ENCODE measurements at regions not wholly inside any gene's neighbourhood (a gene's known extent, or its start where the extent isn't known, plus 50 kb on each side); places are given as distances from the start of the nearest gene placed in this dataset.

DNA sequence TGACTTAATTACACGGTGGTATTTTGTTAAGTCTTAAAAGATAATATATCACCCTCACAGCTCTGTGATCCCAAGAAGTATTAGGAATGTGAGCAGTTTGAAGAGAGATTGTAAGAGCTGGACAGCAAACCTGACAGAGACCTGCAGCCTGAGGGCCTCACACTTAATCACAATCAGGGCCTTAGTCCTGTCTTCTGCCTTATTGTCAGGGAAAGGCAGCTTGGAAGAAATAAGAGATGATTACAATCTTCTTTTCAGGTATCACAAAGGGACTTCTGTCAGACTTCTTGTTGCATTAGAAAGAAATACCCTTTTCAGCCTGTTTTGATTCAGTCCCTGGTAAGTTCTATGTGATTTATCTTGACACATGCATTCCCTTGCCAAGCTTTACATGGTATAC lies 1433.8 kb upstream of the SLC39A10 start:
- Histone ChIP-seq H3K4me3 (ENCODE audit: low read length) (no peak overlapping the region), H3K4me2 (ENCODE audit: low read depth, low read length, poor library complexity, severe bottlenecking) (no peak overlapping the region), H3K79me2 (ENCODE audit: low read length) (no peaks in the 10 kb centered on the region), H3K9me3 (ENCODE audit: low read length) (peaks cover 17% of the 10 kb centered on the region; the same call in 1 of the 2 replicates), H3K27ac (ENCODE audit: low read length) (no peak overlapping the region), H3K4me1 (ENCODE audit: low read length) (no peaks in the 10 kb centered on the region), H4K20me1 (ENCODE audit: insufficient read depth, low read depth, low read length) (no peaks in the 10 kb centered on the region), H3K36me3 (ENCODE audit: insufficient read depth, low read length) (no peaks in the 10 kb centered on the region), H3K9me2 (replicated peaks; ENCODE audit: insufficient read depth, low read length) (no peaks in the 10 kb centered on the region), H3K27me3 (ENCODE audit: low read length) (no peaks in the 10 kb centered on the region), H3K9ac (ENCODE audit: low read length) (no peak overlapping the region), H2AFZ (ENCODE audit: low read length) (no peak overlapping the region)
- no peak for DNase-seq

DNA sequence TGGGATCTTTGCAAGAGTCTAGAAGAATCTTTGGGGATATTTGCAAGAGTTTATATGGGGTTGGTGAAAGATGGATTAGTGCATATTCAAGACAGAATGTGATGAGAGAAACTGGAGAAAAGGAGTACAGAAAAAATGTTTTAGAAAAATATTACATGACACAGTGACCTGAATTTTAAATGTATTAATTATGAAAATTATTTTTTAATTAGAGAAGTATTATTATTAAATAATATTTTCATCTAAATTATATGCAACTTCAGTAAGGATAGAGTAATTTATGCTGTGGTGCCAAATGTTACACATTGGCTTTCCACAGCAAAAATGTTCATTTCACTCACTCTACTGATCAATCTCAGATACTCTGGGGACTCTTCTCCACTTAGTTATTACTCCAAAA lies 1442.8 kb upstream of the SLC39A10 start:
- H3K79me2 ChIP-seq (ENCODE audit: low read length) = no peaks in the 10 kb centered on the region
- no peak overlapping the region for H2AFZ ChIP-seq (ENCODE audit: low read length)
- no peak for DNase-seq
- H3K27ac ChIP-seq (ENCODE audit: low read length) = no peak overlapping the region
- no peak overlapping the region for H3K4me3 ChIP-seq (ENCODE audit: low read length)
- H3K4me1 ChIP-seq (ENCODE audit: low read length) = no peaks in the 10 kb centered on the region
- H3K9me3 ChIP-seq (ENCODE audit: low read length) = peaks cover 28% of the 10 kb centered on the region
- no peak overlapping the region for H3K4me2 ChIP-seq (ENCODE audit: low read depth, low read length, poor library complexity, severe bottlenecking)
- H3K9me2 ChIP-seq (replicated peaks; ENCODE audit: insufficient read depth, low read length) = no peaks in the 10 kb centered on the region
- H4K20me1 ChIP-seq (ENCODE audit: insufficient read depth, low read depth, low read length) = no peaks in the 10 kb centered on the region
- no peaks in the 10 kb centered on the region for H3K36me3 ChIP-seq (ENCODE audit: insufficient read depth, low read length)
- no peak overlapping the region for H3K9ac ChIP-seq (ENCODE audit: low read length)
- H3K27me3 ChIP-seq (ENCODE audit: low read length) = no peaks in the 10 kb centered on the region

DNA sequence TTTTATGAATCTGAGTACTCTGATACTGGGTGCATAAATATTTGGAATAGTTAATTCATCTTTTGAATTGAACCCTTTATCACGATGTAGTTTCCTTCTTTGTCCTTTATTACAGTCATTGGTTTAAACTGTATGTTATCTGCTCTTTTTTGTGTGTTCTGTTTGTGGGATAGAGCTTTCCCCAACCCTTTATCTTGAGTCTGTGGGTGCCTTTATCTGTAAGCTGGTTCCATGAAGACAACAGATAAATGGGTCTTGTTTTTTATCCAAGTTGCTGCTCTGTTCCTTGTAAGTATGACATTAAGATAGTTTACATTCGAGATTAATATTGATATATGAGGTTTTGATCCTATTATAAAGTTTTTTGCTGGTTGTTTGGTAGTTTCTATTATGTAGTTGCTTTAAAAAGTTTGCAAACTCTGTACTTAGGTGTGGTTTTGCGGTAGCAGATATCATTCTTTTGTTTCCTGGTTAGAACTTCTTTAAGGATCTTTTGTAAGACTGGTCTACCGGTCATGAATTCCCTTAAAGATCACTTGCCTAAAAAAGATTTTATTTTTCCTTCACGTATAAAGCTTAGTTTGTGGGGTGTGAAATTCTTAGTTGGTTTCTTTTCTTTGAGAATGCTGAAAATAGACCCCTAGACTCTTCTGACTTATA lies 1451.3 kb upstream of the SLC39A10 start:
- Histone ChIP-seq H3K27me3 (ENCODE audit: low read length) (no peaks in the 10 kb centered on the region), H3K9ac (ENCODE audit: low read length) (no peak overlapping the region), H3K4me2 (ENCODE audit: low read depth, low read length, poor library complexity, severe bottlenecking) (no peak overlapping the region), H3K4me3 (ENCODE audit: low read length) (no peak overlapping the region), H3K9me3 (ENCODE audit: low read length) (peaks cover 43% of the 10 kb centered on the region), H3K79me2 (ENCODE audit: low read length) (no peaks in the 10 kb centered on the region), H3K27ac (ENCODE audit: low read length) (no peak overlapping the region), H4K20me1 (ENCODE audit: insufficient read depth, low read depth, low read length) (no peaks in the 10 kb centered on the region), H2AFZ (ENCODE audit: low read length) (no peak overlapping the region), H3K9me2 (replicated peaks; ENCODE audit: insufficient read depth, low read length) (no peaks in the 10 kb centered on the region), H3K4me1 (ENCODE audit: low read length) (no peaks in the 10 kb centered on the region), H3K36me3 (ENCODE audit: insufficient read depth, low read length) (no peaks in the 10 kb centered on the region)
- no peak for DNase-seq

DNA sequence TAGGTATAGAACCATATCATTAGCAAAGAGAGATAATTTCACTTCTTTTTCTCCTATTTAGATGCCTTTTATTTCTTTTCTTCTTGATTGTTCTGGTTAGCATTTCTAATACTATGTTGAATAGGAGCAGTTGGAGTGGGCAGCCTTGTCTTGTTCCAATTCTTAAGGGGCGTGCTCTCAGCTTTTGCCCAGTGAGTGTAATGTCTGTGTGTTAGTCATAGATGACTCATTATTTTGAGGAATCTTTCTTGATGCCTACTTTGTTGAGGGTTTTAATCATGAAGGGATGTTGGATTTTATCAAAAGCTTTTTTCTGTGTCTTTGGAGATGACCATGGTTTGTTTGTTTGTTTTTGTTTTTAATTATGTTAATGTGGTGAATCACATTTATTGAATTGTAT lies 1453.1 kb upstream of the SLC39A10 start:
- Histone ChIP-seq H3K4me1 (ENCODE audit: low read length) (no peaks in the 10 kb centered on the region), H3K4me3 (ENCODE audit: low read length) (no peak overlapping the region), H3K27ac (ENCODE audit: low read length) (no peak overlapping the region), H3K9me2 (replicated peaks; ENCODE audit: insufficient read depth, low read length) (no peaks in the 10 kb centered on the region), H3K4me2 (ENCODE audit: low read depth, low read length, poor library complexity, severe bottlenecking) (no peak overlapping the region), H4K20me1 (ENCODE audit: insufficient read depth, low read depth, low read length) (no peaks in the 10 kb centered on the region), H3K79me2 (ENCODE audit: low read length) (no peaks in the 10 kb centered on the region), H3K36me3 (ENCODE audit: insufficient read depth, low read length) (no peaks in the 10 kb centered on the region), H3K9me3 (ENCODE audit: low read length) (peaks cover 37% of the 10 kb centered on the region), H3K9ac (ENCODE audit: low read length) (no peak overlapping the region), H3K27me3 (ENCODE audit: low read length) (no peaks in the 10 kb centered on the region), H2AFZ (ENCODE audit: low read length) (no peak overlapping the region)
- no peak for DNase-seq

DNA sequence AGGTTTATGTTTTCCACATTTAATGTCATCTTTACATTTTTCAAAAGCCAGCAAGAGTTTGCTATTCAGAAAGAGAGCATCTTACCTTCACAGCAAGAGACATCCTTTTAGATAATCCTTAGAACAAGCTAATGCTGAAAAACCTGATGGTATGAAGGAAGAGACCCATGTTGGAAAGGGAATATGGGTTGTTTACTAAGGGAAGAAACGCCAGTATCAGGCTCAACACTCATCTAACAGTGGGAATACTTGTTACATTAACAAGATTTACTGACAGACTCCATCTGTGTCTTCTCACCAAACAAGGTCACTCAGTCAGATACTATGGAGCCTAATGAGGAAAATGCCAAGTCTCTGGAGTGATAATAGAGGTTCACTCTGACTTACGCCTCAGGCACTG lies 1474.1 kb upstream of the SLC39A10 start:
- Histone ChIP-seq H3K9me2 (replicated peaks; ENCODE audit: insufficient read depth, low read length) (no peaks in the 10 kb centered on the region), H3K27me3 (ENCODE audit: low read length) (no peaks in the 10 kb centered on the region), H3K36me3 (ENCODE audit: insufficient read depth, low read length) (no peaks in the 10 kb centered on the region), H3K79me2 (ENCODE audit: low read length) (no peaks in the 10 kb centered on the region), H2AFZ (ENCODE audit: low read length) (no peak overlapping the region), H3K9me3 (ENCODE audit: low read length) (peaks cover 10% of the 10 kb centered on the region), H4K20me1 (ENCODE audit: insufficient read depth, low read depth, low read length) (no peaks in the 10 kb centered on the region), H3K4me3 (ENCODE audit: low read length) (no peak overlapping the region), H3K27ac (ENCODE audit: low read length) (no peak overlapping the region), H3K4me1 (ENCODE audit: low read length) (no peaks in the 10 kb centered on the region), H3K9ac (ENCODE audit: low read length) (no peak overlapping the region), H3K4me2 (ENCODE audit: low read depth, low read length, poor library complexity, severe bottlenecking) (no peak overlapping the region)
- no peak for DNase-seq

DNA sequence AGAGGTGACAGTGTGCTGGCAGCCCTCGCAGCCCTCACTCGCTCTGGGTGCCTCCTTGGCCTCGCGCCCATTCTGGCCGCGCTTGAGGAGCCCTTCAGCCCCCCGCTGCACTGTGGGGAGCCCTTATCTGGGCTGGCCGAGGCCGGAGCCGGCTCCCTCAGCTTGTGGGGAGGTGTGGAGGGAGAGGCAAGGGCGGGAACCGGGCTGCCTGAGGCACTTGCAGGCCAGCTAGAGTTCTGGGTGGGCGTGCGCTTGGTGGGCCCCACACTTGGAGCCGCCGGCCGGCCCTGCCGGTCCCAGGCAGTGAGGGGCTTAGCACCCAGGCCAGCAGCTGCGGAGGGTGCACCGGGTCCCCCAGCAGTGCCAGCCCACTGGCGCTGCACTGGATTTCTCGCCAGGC lies 1480.9 kb upstream of the SLC39A10 start:
- Histone ChIP-seq H3K9me2 (replicated peaks; ENCODE audit: insufficient read depth, low read length) (no peaks in the 10 kb centered on the region), H4K20me1 (ENCODE audit: insufficient read depth, low read depth, low read length) (no peaks in the 10 kb centered on the region), H3K4me1 (ENCODE audit: low read length) (no peaks in the 10 kb centered on the region), H3K9me3 (ENCODE audit: low read length) (peaks cover 10% of the 10 kb centered on the region; the same call in 1 of the 2 replicates), H3K9ac (ENCODE audit: low read length) (no peak overlapping the region), H3K27me3 (ENCODE audit: low read length) (no peaks in the 10 kb centered on the region), H3K4me2 (ENCODE audit: low read depth, low read length, poor library complexity, severe bottlenecking) (no peak overlapping the region), H2AFZ (ENCODE audit: low read length) (no peak overlapping the region), H3K4me3 (ENCODE audit: low read length) (no peak overlapping the region), H3K27ac (ENCODE audit: low read length) (no peak overlapping the region), H3K79me2 (ENCODE audit: low read length) (no peaks in the 10 kb centered on the region), H3K36me3 (ENCODE audit: insufficient read depth, low read length) (no peaks in the 10 kb centered on the region)
- no peak for DNase-seq

DNA sequence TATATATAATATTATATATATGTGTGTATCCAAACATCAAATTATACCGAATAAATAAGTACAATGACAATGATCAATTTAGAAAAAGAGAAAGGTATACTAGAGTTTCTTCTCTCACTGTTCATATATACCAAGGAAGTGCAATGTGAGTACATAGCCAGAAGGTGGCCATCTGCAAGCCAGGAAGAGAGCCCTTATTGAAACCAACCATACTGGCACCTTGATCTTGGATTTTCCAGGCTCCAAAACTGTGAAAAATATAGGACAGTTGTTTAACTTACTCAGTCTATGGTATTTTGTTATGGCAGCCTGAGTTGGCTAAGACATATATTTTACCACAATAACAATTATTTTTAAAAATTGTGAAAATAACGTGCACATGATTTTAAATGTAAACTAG lies 1490.2 kb upstream of the SLC39A10 start:
- DNase-seq = peak; percentile 66
- Histone ChIP-seq H3K4me2 (ENCODE audit: low read depth, low read length, poor library complexity, severe bottlenecking) (no peak overlapping the region), H2AFZ (ENCODE audit: low read length) (no peak overlapping the region), H4K20me1 (ENCODE audit: insufficient read depth, low read depth, low read length) (no peaks in the 10 kb centered on the region), H3K36me3 (ENCODE audit: insufficient read depth, low read length) (no peaks in the 10 kb centered on the region), H3K27me3 (ENCODE audit: low read length) (no peaks in the 10 kb centered on the region), H3K9ac (ENCODE audit: low read length) (no peak overlapping the region), H3K27ac (ENCODE audit: low read length) (no peak overlapping the region), H3K9me3 (ENCODE audit: low read length) (peaks cover 5% of the 10 kb centered on the region; the same call in 1 of the 2 replicates), H3K4me1 (ENCODE audit: low read length) (no peaks in the 10 kb centered on the region), H3K9me2 (replicated peaks; ENCODE audit: insufficient read depth, low read length) (no peaks in the 10 kb centered on the region), H3K4me3 (ENCODE audit: low read length) (no peak overlapping the region), H3K79me2 (ENCODE audit: low read length) (no peaks in the 10 kb centered on the region)

DNA sequence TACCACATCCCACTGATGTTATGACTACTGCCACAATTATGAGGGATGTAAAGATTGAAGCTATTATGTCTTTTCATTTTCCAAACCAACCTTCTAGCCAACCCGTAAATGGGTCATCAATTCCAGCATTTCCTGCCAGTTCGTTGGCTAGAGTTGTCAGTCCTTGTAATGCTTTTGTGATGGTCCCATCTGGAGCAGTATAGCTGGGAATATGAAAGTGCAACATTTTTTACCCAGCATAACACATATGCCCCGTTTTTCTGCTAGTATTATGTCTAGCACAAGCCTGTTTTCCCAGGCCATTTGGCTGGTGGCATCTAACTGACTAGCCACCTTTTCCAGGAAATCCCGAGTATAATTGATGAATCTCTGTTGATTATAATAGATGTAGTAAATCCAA lies 1501.6 kb upstream of the SLC39A10 start:
- H3K4me2 ChIP-seq (ENCODE audit: low read depth, low read length, poor library complexity, severe bottlenecking) = no peak overlapping the region
- H4K20me1 ChIP-seq (ENCODE audit: insufficient read depth, low read depth, low read length) = no peaks in the 10 kb centered on the region
- H3K79me2 ChIP-seq (ENCODE audit: low read length) = no peaks in the 10 kb centered on the region
- no peak overlapping the region for H3K4me3 ChIP-seq (ENCODE audit: low read length)
- no peaks in the 10 kb centered on the region for H3K9me2 ChIP-seq (replicated peaks; ENCODE audit: insufficient read depth, low read length)
- H3K27me3 ChIP-seq (ENCODE audit: low read length) = no peaks in the 10 kb centered on the region
- H2AFZ ChIP-seq (ENCODE audit: low read length) = no peak overlapping the region
- no peak overlapping the region for H3K9ac ChIP-seq (ENCODE audit: low read length)
- H3K9me3 ChIP-seq (ENCODE audit: low read length) = peaks cover 20% of the 10 kb centered on the region
- no peak overlapping the region for H3K27ac ChIP-seq (ENCODE audit: low read length)
- no peak for DNase-seq
- H3K36me3 ChIP-seq (ENCODE audit: insufficient read depth, low read length) = no peaks in the 10 kb centered on the region
- no peaks in the 10 kb centered on the region for H3K4me1 ChIP-seq (ENCODE audit: low read length)

Measured in Karpas-422 (cell line).